Calu3 (cell line): ENCODE measurements at regions not wholly inside any gene's neighbourhood (a gene's known extent, or its start where the extent isn't known, plus 50 kb on each side); places are given as distances from the start of the nearest gene placed in this dataset.

ENCODE experiments used
- BruUV-seq: library from RNA; stranded (reverse); fragments of 400-500 nt; replicated peaks from 2 replicates; lab custom pipeline; 2021; lab: Mats Ljungman, UMichigan
- CTCF ChIA-PET: fragments of 300-600 bp; sonication (Branson Sonifier 250); formaldehyde crosslinking; loops from one replicate; lab custom pipeline; 2022; ENCODE audit warnings: antibody characterized with exemption; lab: Charles Lee
- DNase-seq: peaks from one replicate; pipeline ENCODE4 v3.0.0; 2022
- H3K27ac Mint-ChIP-seq: one replicate; pipeline ENCODE4 v1.8.0; 2022; ENCODE audit warnings: mixed read lengths; ENCODE audit not compliant: unreplicated experiment
- H3K27me3 Mint-ChIP-seq: one replicate; pipeline ENCODE4 v1.8.0; 2022; ENCODE audit warnings: mixed read lengths; ENCODE audit not compliant: unreplicated experiment
- H3K36me3 Mint-ChIP-seq: one replicate; pipeline ENCODE4 v1.8.0; 2022; ENCODE audit warnings: mild to moderate bottlenecking, moderate library complexity, mixed read lengths; ENCODE audit not compliant: insufficient read depth, unreplicated experiment
- H3K4me1 Mint-ChIP-seq: one replicate; pipeline ENCODE4 v1.8.0; 2022; ENCODE audit warnings: mild to moderate bottlenecking, low read depth, mixed read lengths; ENCODE audit not compliant: unreplicated experiment
- H3K4me3 Mint-ChIP-seq: one replicate; pipeline ENCODE4 v1.8.0; 2022; ENCODE audit warnings: mild to moderate bottlenecking, low read depth, moderate library complexity, mixed read lengths; ENCODE audit not compliant: unreplicated experiment
- H3K9me3 Mint-ChIP-seq: one replicate; pipeline ENCODE4 v1.8.0; 2022; ENCODE audit warnings: low read depth, mixed read lengths; ENCODE audit not compliant: unreplicated experiment
- CTCF ChIP-seq: fragments of 200-600 bp; IDR thresholded peaks from one replicate; pipeline ENCODE4 v1.8.0; 2022; ENCODE audit warnings: antibody characterized with exemption; ENCODE audit not compliant: unreplicated experiment
- intact Hi-C: fragments of 100-400 bp; cut with micrococcal nuclease; formaldehyde crosslinking; loops from one replicate; pipeline ENCODE4 v1.10.0; 2022; ENCODE audit not compliant: unreplicated experiment

- no peaks in the 10 kb centered on the region for H3K4me1 Mint-ChIP-seq
These were observed 477.1 kb downstream of the BRD1 start for GRCh38 chr22:49350441-49351121.

GRCh38 chr22:49349841-49350381 lies 477.8 kb downstream of the BRD1 start:
- no peaks in the 10 kb centered on the region for H3K4me1 Mint-ChIP-seq
- DNase-seq, result no peak
- H3K9me3 Mint-ChIP-seq, result peaks cover 8% of the 10 kb centered on the region
- intact Hi-C loops, result no loop called here
- H3K27ac Mint-ChIP-seq, result no peak overlapping the region
- no peak overlapping the region for H3K4me3 Mint-ChIP-seq
- BruUV-seq, result no TSS peak
- CTCF ChIA-PET, result interaction anchor here (1.0 kb wide), 1 partner anchor 10 kb away, joined by 4 read pairs; no protein-coding TSS in a partner anchor
- TF ChIP-seq CTCF, result no peak
- H3K27me3 Mint-ChIP-seq, result peaks cover 74% of the 10 kb centered on the region
- H3K36me3 Mint-ChIP-seq, result no peaks in the 10 kb centered on the region

More at GRCh38 chr22:49350441-49351121, 477.1 kb downstream of the BRD1 start:
- CTCF ChIA-PET, result interaction anchor here (1.0 kb wide), 1 partner anchor 11 kb away, joined by 4 read pairs; no protein-coding TSS in a partner anchor
- intact Hi-C loops, result no loop called here
- BruUV-seq, result no TSS peak
- no peak overlapping the region for H3K4me3 Mint-ChIP-seq
- no peak for DNase-seq
- no peaks in the 10 kb centered on the region for H3K36me3 Mint-ChIP-seq
- no peak for TF ChIP-seq CTCF
- H3K27ac Mint-ChIP-seq, result no peak overlapping the region
- H3K27me3 Mint-ChIP-seq, result peaks cover 81% of the 10 kb centered on the region
- H3K9me3 Mint-ChIP-seq, result peaks cover 8% of the 10 kb centered on the region

GRCh38 chr22:49349181-49349835 lies 478.4 kb downstream of the BRD1 start:
- Mint-ChIP-seq H3K27ac (no peak overlapping the region), H3K4me3 (no peak overlapping the region), H3K36me3 (no peaks in the 10 kb centered on the region), H3K27me3 (peaks cover 76% of the 10 kb centered on the region), H3K9me3 (peaks cover 11% of the 10 kb centered on the region), H3K4me1 (no peaks in the 10 kb centered on the region)
- CTCF ChIA-PET, result no interaction called here
- intact Hi-C loops, result no loop called here
- TF ChIP-seq CTCF, result no peak
- no TSS peak for BruUV-seq
- DNase-seq, result no peak

- Mint-ChIP-seq H3K4me3 (no peak overlapping the region), H3K4me1 (no peaks in the 10 kb centered on the region), H3K9me3 (peaks cover 11% of the 10 kb centered on the region), H3K27me3 (peaks cover 77% of the 10 kb centered on the region), H3K27ac (no peak overlapping the region), H3K36me3 (no peaks in the 10 kb centered on the region)
- no peak for DNase-seq
- TF ChIP-seq CTCF, result no peak
- no TSS peak for BruUV-seq
- intact Hi-C loops, result no loop called here
- CTCF ChIA-PET, result no interaction called here
These were observed 479.0 kb downstream of the BRD1 start for GRCh38 chr22:49348631-49349030.
